HEK293 (cell line): ENCODE measurements at regions not wholly inside any gene's neighbourhood (a gene's known extent, or its start where the extent isn't known, plus 50 kb on each side); places are given as distances from the start of the nearest gene placed in this dataset.

ENCODE experiments used
- CTCF ChIA-PET: fragments of 350-600 bp; formaldehyde crosslinking; extraction: SDS; loops from one replicate; lab custom pipeline; 2021; ENCODE audit warnings: antibody characterized with exemption; lab: Yijun Ruan, JAX
- POLR2A ChIA-PET: fragments of 300-600 bp; formaldehyde crosslinking; extraction: SDS; loops from one replicate; lab custom pipeline; 2020; ENCODE audit warnings: antibody characterized with exemption, inconsistent platforms; lab: Yijun Ruan, JAX
- H3K27ac ChIP-seq: fragments of 200-500 bp; sonication (Bioruptor generic); 2 replicates; pipeline ENCODE4 v1.5.1; 2014; ENCODE audit warnings: low read depth, low read length, control low read depth, inconsistent platforms; ENCODE audit errors: extremely low read depth
- H3K36me3 ChIP-seq, 2 experiments: fragments of 200-500 bp in 1 of 2; sonication (Bioruptor generic) in 1 of 2; 1 replicate in 1 of 2; 2 replicates in 1 of 2; pipeline ENCODE4 v1.5.1; 2014 to 2017; ENCODE audit warnings: inconsistent platforms in 2 of 2, low read length in 2 of 2; ENCODE audit not compliant: control insufficient read depth in 2 of 2, insufficient read depth in 1 of 2
- H3K4me1 ChIP-seq: fragments of 200-500 bp; sonication (Bioruptor generic); 2 replicates; pipeline ENCODE4 v1.5.1; 2014; ENCODE audit warnings: mild to moderate bottlenecking, low read length, inconsistent platforms; ENCODE audit not compliant: control insufficient read depth, insufficient read depth
- H3K4me3 ChIP-seq: 2 replicates; pipeline ENCODE4 v1.5.1; 2011; ENCODE audit warnings: low read depth, mild to moderate bottlenecking, control low read depth, low read length, moderate library complexity
- H3K9me3 ChIP-seq: fragments of 200-500 bp; sonication (Bioruptor generic); 2 replicates; pipeline ENCODE4 v1.5.1; 2014; ENCODE audit warnings: low read depth, low read length, inconsistent platforms; ENCODE audit not compliant: control insufficient read depth, insufficient read depth
- BCL11B ChIP-seq: fragments of 450-650 bp; formaldehyde crosslinking; IDR thresholded peaks from 2 replicates; pipeline ENCODE4 v1.5.1; 2016; ENCODE audit warnings: low read depth, missing biosample characterization, missing genetic modification characterization
- GLI2 ChIP-seq: fragments of 450-650 bp; formaldehyde crosslinking; IDR thresholded peaks from 2 replicates; pipeline ENCODE4; 2017; ENCODE audit warnings: missing biosample characterization, missing genetic modification characterization, low read depth, borderline replicate concordance
- KLF10 ChIP-seq: fragments of 450-650 bp; IDR thresholded peaks from 2 replicates; pipeline ENCODE4 v1.5.1; 2018; ENCODE audit warnings: missing biosample characterization, mild to moderate bottlenecking, missing genetic modification characterization
- ZBTB8A ChIP-seq: fragments of 450-650 bp; formaldehyde crosslinking; IDR thresholded peaks from 2 replicates; pipeline ENCODE4 v1.5.1; 2016; ENCODE audit warnings: missing biosample characterization, missing genetic modification characterization
- ZFHX2 ChIP-seq: fragments of 450-650 bp; formaldehyde crosslinking; conservative IDR thresholded peaks from 2 replicates; pipeline ENCODE4 v1.5.1; 2016; ENCODE audit warnings: missing biosample characterization, missing genetic modification characterization
- ZNF132 ChIP-seq: fragments of 450-650 bp; formaldehyde crosslinking; IDR thresholded peaks from 2 replicates; pipeline ENCODE4 v1.5.1; 2017; ENCODE audit warnings: missing biosample characterization, missing genetic modification characterization, borderline replicate concordance
- ZNF157 ChIP-seq: fragments of 450-650 bp; formaldehyde crosslinking; IDR thresholded peaks from 2 replicates; pipeline ENCODE4 v1.5.1; 2016; ENCODE audit warnings: missing biosample characterization, missing genetic modification characterization
- ZNF23 ChIP-seq: fragments of 450-650 bp; formaldehyde crosslinking; IDR thresholded peaks from 2 replicates; pipeline ENCODE4 v1.5.1; 2016; ENCODE audit warnings: missing biosample characterization, missing genetic modification characterization, borderline replicate concordance
- ZNF341 ChIP-seq: fragments of 450-650 bp; formaldehyde crosslinking; IDR thresholded peaks from 2 replicates; pipeline ENCODE4; 2016; ENCODE audit warnings: low read depth, missing biosample characterization, missing genetic modification characterization
- ZNF350 ChIP-seq: fragments of 450-650 bp; formaldehyde crosslinking; IDR thresholded peaks from 2 replicates; pipeline ENCODE4 v1.5.0; 2017; ENCODE audit warnings: missing biosample characterization, mild to moderate bottlenecking, missing genetic modification characterization
- ZNF423 ChIP-seq: fragments of 450-650 bp; formaldehyde crosslinking; IDR thresholded peaks from 2 replicates; pipeline ENCODE4 v1.5.1; 2016; ENCODE audit warnings: missing biosample characterization, missing genetic modification characterization
- ZNF426 ChIP-seq: fragments of 450-650 bp; formaldehyde crosslinking; IDR thresholded peaks from 2 replicates; pipeline ENCODE4 v1.5.1; 2017; ENCODE audit warnings: missing biosample characterization, missing genetic modification characterization, mild to moderate bottlenecking, inconsistent platforms, moderate library complexity
- ZNF473 ChIP-seq: fragments of 450-650 bp; formaldehyde crosslinking; IDR thresholded peaks from 2 replicates; pipeline ENCODE4 v1.5.1; 2017; ENCODE audit warnings: missing biosample characterization, missing genetic modification characterization
- ZNF548 ChIP-seq: fragments of 450-650 bp; formaldehyde crosslinking; IDR thresholded peaks from 2 replicates; pipeline ENCODE4 v1.5.1; 2016; ENCODE audit warnings: missing biosample characterization, missing genetic modification characterization
- ZNF610 ChIP-seq: fragments of 450-650 bp; formaldehyde crosslinking; IDR thresholded peaks from 2 replicates; pipeline ENCODE4 v1.5.1; 2016; ENCODE audit warnings: missing biosample characterization, missing genetic modification characterization, borderline replicate concordance
- ZNF621 ChIP-seq: fragments of 450-650 bp; formaldehyde crosslinking; IDR thresholded peaks from 2 replicates; pipeline ENCODE4 v1.5.1; 2017; ENCODE audit warnings: missing biosample characterization, missing genetic modification characterization
- ZNF768 ChIP-seq: fragments of 450-650 bp; formaldehyde crosslinking; IDR thresholded peaks from 2 replicates; pipeline ENCODE4 v1.5.1; 2018; ENCODE audit warnings: missing biosample characterization, mild to moderate bottlenecking, missing genetic modification characterization
- TF ChIP-seq, protein P1 (sequence below): IDR thresholded peaks from 2 replicates; pipeline ENCODE4 v1.6.1; 2011; ENCODE audit warnings: mild to moderate bottlenecking, low read depth, low read length, borderline replicate concordance
- TF ChIP-seq, protein P2 (sequence below): fragments of 450-650 bp; formaldehyde crosslinking; IDR thresholded peaks from 2 replicates; pipeline ENCODE4 v1.5.1; 2017; ENCODE audit warnings: missing biosample characterization, missing genetic modification characterization
- TF ChIP-seq, protein P3 (sequence below): fragments of 450-650 bp; formaldehyde crosslinking; IDR thresholded peaks from 2 replicates; pipeline ENCODE4 v1.5.1; 2017; ENCODE audit warnings: missing biosample characterization, mild to moderate bottlenecking, missing genetic modification characterization, moderate library complexity
- TF ChIP-seq, protein P4 (sequence below): fragments of 450-650 bp; formaldehyde crosslinking; IDR thresholded peaks from 2 replicates; pipeline ENCODE4 v1.5.1; 2016; ENCODE audit warnings: missing biosample characterization, missing genetic modification characterization, low read depth
- TF ChIP-seq, protein P5 (sequence below): sonication (generic); formaldehyde crosslinking; IDR thresholded peaks from 2 replicates; pipeline ENCODE4 v1.8.1; 2022; ENCODE audit warnings: mild to moderate bottlenecking, moderate library complexity, missing genetic modification reagents
- TF ChIP-seq, protein P6 (sequence below): fragments of 450-650 bp; formaldehyde crosslinking; optimal IDR thresholded peaks from 2 replicates; pipeline ENCODE3; 2016; ENCODE audit warnings: missing biosample characterization, mild to moderate bottlenecking, missing genetic modification characterization

DNA sequence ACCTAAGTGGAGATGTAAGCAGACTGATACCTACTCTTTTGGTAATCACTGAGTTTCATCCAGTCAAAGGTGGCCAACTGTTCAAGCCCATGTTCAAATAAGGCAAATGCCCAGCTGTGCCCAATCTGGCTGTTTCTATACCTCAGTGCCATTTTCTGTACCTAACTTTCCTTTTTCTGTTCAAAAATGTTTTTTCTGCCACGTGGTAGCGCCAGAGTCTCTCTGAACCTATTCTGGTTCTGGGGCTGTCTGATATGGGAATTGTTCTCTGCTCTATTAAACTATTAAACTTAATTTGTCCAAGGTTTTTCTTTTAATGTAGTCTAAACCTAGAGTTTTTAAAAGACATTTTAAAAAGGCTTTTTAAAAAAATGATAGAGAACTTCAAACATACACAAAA, 391.2 kb downstream of the NOVA1 start:
- CTCF ChIA-PET, result no interaction called here
- H3K4me1 ChIP-seq, result no peaks in the 10 kb centered on the region
- no peak overlapping the region for H3K4me3 ChIP-seq
- POLR2A ChIA-PET, result no interaction called here
- H3K36me3 ChIP-seq, result no peaks in the 10 kb centered on the region
- H3K27ac ChIP-seq, result no peak overlapping the region
- H3K9me3 ChIP-seq, result no peaks in the 10 kb centered on the region
- TF ChIP-seq, protein P1, sequence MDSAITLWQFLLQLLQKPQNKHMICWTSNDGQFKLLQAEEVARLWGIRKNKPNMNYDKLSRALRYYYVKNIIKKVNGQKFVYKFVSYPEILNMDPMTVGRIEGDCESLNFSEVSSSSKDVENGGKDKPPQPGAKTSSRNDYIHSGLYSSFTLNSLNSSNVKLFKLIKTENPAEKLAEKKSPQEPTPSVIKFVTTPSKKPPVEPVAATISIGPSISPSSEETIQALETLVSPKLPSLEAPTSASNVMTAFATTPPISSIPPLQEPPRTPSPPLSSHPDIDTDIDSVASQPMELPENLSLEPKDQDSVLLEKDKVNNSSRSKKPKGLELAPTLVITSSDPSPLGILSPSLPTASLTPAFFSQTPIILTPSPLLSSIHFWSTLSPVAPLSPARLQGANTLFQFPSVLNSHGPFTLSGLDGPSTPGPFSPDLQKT, result no peak
- TF ChIP-seq, protein P2, sequence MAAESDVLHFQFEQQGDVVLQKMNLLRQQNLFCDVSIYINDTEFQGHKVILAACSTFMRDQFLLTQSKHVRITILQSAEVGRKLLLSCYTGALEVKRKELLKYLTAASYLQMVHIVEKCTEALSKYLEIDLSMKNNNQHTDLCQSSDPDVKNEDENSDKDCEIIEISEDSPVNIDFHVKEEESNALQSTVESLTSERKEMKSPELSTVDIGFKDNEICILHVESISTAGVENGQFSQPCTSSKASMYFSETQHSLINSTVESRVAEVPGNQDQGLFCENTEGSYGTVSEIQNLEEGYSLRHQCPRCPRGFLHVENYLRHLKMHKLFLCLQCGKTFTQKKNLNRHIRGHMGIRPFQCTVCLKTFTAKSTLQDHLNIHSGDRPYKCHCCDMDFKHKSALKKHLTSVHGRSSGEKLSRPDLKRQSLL (tag by site-specific recombination), result no peak
- TF ChIP-seq ZNF341 (tag by site-specific recombination) (no peak), ZNF610 (no peak), GLI2 (no peak), ZNF350 (tag by site-specific recombination) (no peak), ZNF473 (tag by site-specific recombination) (no peak), KLF10 (tag by site-specific recombination) (no peak), ZNF426 (tag by site-specific recombination) (no peak), BCL11B (tag by site-specific recombination) (no peak)
- TF ChIP-seq, protein P3, sequence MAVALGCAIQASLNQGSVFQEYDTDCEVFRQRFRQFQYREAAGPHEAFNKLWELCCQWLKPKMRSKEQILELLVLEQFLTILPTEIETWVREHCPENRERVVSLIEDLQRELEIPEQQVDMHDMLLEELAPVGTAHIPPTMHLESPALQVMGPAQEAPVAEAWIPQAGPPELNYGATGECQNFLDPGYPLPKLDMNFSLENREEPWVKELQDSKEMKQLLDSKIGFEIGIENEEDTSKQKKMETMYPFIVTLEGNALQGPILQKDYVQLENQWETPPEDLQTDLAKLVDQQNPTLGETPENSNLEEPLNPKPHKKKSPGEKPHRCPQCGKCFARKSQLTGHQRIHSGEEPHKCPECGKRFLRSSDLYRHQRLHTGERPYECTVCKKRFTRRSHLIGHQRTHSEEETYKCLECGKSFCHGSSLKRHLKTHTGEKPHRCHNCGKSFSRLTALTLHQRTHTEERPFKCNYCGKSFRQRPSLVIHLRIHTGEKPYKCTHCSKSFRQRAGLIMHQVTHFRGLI, result no peak
- TF ChIP-seq, all 188 proteins: peak for 0

DNA sequence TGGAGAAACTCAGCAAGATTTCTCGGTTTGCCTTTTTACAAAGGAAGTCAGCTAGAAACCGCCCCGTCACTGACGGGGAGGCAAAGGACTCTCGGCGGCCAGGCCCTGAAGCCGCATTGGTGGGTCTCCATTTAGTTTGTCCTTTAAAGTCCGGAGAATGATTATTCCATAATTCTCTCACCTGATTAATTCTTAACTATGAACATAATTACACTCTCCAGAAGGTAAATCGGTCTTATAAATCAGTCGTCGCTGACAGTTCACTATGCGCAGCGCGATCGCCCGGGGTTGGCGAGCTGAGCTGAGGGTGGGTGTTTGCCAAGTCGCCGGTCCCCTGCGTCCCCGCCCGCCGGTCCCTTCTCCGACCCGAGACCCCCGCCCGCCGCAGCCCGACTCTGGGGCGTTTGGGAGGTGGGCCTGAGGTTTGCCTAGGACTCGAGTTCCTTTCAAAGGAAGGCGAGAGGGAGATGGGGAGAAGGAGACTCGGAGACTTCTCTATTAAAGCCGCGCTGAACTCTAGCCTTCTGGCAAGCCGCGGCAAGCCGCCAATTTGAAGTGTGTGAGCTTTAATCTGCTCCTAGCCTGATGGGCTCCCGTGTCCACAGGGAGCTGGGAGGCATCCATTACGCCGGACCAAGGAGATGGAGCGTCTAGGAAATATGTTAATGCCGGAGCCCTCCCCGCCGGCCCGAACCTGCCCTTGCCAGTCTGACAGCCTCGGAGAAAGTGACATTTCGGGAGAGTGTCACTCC, 392.9 kb downstream of the NOVA1 start:
- H3K27ac ChIP-seq, result no peak overlapping the region
- no peaks in the 10 kb centered on the region for H3K36me3 ChIP-seq
- H3K4me3 ChIP-seq, result no peak overlapping the region
- CTCF ChIA-PET, result no interaction called here
- POLR2A ChIA-PET, result no interaction called here
- no peaks in the 10 kb centered on the region for H3K9me3 ChIP-seq
- no peaks in the 10 kb centered on the region for H3K4me1 ChIP-seq
- no peak for TF ChIP-seq ZFHX2 (tag by site-specific recombination)
- TF ChIP-seq ZNF768 (tag by site-specific recombination), result no peak
- no peak for TF ChIP-seq ZNF23
- TF ChIP-seq, protein P4, sequence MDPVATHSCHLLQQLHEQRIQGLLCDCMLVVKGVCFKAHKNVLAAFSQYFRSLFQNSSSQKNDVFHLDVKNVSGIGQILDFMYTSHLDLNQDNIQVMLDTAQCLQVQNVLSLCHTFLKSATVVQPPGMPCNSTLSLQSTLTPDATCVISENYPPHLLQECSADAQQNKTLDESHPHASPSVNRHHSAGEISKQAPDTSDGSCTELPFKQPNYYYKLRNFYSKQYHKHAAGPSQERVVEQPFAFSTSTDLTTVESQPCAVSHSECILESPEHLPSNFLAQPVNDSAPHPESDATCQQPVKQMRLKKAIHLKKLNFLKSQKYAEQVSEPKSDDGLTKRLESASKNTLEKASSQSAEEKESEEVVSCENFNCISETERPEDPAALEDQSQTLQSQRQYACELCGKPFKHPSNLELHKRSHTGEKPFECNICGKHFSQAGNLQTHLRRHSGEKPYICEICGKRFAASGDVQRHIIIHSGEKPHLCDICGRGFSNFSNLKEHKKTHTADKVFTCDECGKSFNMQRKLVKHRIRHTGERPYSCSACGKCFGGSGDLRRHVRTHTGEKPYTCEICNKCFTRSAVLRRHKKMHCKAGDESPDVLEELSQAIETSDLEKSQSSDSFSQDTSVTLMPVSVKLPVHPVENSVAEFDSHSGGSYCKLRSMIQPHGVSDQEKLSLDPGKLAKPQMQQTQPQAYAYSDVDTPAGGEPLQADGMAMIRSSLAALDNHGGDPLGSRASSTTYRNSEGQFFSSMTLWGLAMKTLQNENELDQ (tag by site-specific recombination), result no peak
- no peak for TF ChIP-seq ZNF132 (tag by site-specific recombination)
- TF ChIP-seq, protein P5, sequence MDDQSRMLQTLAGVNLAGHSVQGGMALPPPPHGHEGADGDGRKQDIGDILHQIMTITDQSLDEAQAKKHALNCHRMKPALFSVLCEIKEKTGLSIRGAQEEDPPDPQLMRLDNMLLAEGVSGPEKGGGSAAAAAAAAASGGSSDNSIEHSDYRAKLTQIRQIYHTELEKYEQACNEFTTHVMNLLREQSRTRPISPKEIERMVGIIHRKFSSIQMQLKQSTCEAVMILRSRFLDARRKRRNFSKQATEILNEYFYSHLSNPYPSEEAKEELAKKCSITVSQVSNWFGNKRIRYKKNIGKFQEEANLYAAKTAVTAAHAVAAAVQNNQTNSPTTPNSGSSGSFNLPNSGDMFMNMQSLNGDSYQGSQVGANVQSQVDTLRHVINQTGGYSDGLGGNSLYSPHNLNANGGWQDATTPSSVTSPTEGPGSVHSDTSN (CRISPR knock-in tag), result no peak
- TF ChIP-seq ZBTB8A, result no peak
- no peak for TF ChIP-seq ZNF548 (tag by site-specific recombination)
- no peak for TF ChIP-seq ZNF423 (tag by site-specific recombination)
- TF ChIP-seq ZNF621 (tag by site-specific recombination), result no peak
- TF ChIP-seq, protein P6, sequence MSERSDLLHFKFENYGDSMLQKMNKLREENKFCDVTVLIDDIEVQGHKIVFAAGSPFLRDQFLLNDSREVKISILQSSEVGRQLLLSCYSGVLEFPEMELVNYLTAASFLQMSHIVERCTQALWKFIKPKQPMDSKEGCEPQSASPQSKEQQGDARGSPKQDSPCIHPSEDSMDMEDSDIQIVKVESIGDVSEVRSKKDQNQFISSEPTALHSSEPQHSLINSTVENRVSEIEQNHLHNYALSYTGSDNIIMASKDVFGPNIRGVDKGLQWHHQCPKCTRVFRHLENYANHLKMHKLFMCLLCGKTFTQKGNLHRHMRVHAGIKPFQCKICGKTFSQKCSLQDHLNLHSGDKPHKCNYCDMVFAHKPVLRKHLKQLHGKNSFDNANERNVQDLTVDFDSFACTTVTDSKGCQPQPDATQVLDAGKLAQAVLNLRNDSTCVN (tag by site-specific recombination), result no peak
- no peak for TF ChIP-seq ZNF157 (tag by site-specific recombination)
